NOMO-1 (cell line): ENCODE measurements at regions not wholly inside any gene's neighbourhood (a gene's known extent, or its start where the extent isn't known, plus 50 kb on each side); places are given as distances from the start of the nearest gene placed in this dataset.
"Not testable (repeated sequence)": the region's sequence is repeated elsewhere in the genome, so short reads cannot be mapped to it uniquely, and the experiment has no call there.

Source experiments
- DNase-seq, 2 experiments: peaks; one replicate each; lab custom pipeline; 2025; ENCODE audit not compliant: unreplicated experiment in 2 of 2; lab: John Stamatoyannopoulos, UW

- DNase-seq: no peak
These were observed 366.5 kb downstream of the ZNF674 start for GRCh38 chrX:46178763-46179162.

GRCh38 chrX:46173159-46173558, 372.1 kb downstream of the ZNF674 start:
- DNase-seq: no peak

GRCh38 chrX:46171457-46171856, 373.8 kb downstream of the ZNF674 start:
- DNase-seq: not testable (repeated sequence)

DNA sequence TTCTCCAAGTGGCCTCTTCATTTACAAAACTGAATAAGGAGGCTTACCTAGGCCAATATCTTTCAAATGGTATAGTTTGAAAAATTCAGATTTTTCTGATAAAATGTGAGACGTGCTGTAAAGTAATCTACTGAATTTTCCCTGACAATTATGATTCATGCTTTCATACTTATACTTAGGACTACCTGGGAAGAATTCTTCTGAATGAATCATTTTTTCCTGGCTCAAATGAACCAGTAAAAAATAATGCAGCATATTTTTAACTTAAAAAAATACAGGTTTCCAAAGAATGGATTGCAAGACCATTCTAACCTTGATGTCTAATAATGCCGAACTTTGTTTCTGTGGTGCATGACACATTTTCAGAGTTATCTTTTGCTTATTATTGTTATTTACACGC, 375.4 kb downstream of the ZNF674 start:
- DNase-seq: no peak

- DNase-seq: no peak
These were observed 377.0 kb downstream of the ZNF674 start for GRCh38 chrX:46168254-46168653.

DNA sequence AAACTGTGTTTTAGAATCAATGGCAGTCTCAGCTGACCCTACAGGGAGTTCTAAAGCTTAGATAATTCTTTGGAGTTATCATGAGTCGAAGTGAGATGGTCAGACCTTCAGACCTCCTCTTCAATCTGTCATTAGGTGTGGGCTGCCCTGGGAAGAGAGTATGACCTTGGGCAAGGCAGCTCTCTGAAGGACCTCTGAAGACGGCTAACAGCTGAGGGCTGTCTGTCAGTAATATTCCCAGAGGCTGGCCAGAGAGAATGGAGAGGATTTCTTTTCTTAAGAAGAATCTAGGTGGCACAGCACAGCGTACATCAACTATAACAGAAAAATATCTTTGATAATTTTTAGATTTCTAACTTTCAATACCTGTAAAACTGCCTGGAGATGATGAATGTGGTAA, 379.4 kb downstream of the ZNF674 start:
- no peak for DNase-seq

DNA sequence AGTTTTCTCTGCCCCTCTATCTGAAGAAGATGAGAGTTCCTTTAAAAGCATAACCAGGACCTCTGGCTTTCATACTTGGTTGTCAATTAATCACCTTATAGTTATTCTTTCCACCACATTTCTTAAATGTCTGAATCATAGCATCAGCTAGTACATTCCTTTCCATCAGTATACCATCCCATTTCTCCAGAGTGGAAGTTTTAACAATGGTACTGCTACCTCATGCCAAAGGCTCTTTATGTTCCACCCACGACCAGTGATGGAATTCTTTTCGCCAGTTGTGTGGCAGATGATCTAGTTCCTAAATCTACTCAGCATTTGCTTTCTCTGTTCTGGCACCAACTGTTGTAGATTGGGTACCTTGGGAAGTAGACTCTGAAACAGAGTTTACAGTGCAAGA, 379.8 kb downstream of the ZNF674 start:
- DNase-seq: no peak

- no peak for DNase-seq
These were observed 392.5 kb downstream of the ZNF674 start for GRCh38 chrX:46152756-46153155.

DNA sequence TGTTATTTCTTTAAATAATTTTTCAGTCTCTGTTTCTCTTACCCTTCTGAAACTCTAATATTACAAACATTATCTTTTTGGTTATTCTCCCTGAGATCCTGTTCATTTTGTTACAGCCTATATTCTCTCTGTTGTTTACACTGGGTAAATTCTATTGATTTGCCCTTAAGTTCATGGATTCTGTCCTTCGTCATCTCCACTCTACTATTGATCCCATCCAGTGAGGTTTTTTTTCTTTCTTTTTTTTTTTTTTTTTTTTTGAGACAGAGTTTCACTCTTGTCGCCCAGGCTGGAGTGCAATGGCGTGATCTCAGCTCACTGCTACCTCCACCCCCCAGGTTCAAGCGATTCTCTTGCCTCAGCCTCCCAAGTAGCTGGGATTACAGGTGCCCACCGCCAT, 393.9 kb downstream of the ZNF674 start:
- DNase-seq: not testable (repeated sequence)

DNA sequence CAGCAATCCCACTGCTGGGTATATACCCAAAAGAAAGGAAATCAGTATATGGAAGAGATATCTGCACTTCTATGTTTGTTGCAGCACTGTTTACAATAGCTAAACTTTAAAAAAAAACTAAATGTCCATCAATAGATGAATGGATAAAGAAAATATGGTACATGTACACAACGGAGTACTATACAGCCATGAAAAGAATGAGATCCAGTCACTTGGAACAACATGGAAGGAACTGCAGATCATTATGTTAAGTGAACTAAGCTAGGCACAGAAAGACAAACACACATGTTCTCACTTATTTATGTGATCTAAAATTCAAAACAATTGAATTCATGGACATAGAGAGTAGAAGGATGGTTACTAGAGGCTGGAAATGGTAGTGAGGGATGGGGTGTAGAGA, 400.7 kb downstream of the ZNF674 start:
- no peak for DNase-seq

DNA sequence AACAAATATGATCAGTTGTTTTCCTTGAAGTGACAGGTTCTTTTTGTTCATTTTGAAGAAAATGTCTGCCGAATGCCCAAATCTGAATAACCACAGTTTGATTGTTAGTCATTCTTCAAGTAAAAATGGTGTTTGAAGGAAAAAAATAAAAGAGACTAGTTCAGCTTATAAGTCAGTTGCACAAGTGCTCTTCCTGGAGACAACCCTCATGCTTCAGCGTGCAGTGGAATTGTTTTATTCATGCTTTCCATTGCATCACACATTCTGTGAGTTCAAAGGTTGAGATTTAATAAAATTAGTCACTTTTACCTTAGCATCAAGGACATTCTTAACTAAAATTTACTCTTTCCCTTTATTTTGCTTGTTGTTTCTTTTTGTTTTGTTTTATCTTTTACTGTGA, 404.9 kb downstream of the ZNF674 start:
- DNase-seq: no peak

DNA sequence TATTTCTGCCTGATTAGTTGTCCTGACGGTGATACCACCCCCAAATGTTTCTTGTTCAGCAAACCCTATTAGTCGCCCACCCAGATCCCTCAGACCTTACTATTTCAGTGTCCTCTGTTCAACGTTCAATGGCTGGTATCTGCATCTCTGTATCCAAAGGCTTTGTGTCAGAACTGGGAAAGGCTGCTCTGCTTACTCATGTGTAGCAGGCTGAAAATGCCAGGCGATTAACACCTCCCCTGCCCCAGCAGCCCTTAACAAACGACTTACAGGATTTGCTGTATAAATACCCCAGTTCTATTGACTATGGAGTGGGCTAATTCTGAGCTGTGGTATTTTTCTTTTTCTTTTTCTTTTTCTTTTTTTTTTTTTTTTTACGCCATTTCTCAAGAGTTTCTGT, 415.0 kb downstream of the ZNF674 start:
- DNase-seq: no peak

GRCh38 chrX:46125111-46125510, 420.1 kb downstream of the ZNF674 start:
- peak; percentile 34 to 58 for DNase-seq

GRCh38 chrX:46117234-46117633, 428.0 kb downstream of the ZNF674 start:
- DNase-seq: no peak

GRCh38 chrX:46087310-46087709, 457.9 kb downstream of the ZNF674 start:
- DNase-seq: not testable (repeated sequence)

DNA sequence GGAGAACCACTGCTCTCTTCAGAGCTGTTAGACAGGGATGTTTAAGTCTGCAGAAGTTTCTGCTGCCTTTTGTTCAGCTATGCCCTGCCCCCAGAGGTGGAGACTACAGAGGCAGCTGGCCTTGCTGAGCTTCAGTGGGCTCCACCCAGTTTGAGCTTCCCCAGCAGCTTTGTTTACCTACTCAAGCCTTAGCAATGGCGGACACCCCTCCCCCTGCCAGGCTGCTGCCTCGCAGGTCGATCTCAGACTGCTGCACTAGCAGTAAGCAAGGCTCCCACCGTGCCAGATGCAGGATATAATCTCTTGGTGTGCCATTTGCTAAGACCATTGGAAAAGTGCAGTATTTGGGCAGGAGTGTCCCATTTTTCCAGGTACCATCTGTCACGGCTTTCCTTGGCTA, 465.1 kb downstream of the ZNF674 start:
- DNase-seq: not testable (repeated sequence)

DNA sequence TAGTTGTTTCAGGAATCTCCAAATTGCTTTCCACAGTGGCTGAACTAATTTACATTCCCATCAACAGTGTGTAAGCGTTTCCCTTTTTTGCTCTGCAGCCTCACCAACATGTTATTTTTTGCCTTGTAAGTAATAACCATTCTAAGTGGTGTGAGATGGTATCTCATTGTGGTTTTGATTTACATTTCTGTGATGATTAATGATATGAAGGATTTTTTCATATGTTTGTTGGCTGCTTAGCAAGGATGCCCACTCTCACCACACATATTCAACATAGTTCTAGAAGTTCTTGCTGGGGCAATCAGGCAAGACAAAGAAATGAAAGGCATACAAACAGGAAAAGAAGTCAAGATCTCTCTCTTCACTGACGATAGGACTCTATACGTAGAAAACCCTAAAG, 472.4 kb downstream of the ZNF674 start:
- no peak for DNase-seq

DNA sequence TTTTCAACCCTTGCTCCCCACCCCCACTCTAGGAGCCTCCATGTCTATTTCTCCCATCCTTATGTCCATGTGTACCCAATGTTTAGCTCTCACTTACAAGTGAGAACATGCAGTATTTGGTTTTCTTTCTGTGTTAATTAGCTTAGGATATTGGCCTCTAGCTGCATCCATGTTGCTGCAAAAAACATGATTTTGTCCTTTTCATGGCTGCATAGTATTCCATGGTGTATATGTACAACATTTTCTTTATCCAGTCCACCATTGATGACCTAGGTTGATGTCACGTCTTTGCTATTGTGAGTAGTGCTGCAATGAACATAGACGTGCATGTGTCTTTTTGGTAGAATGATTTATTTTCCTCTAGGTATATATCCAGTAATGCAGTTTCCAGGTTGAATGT, 472.8 kb downstream of the ZNF674 start:
- no peak for DNase-seq

DNA sequence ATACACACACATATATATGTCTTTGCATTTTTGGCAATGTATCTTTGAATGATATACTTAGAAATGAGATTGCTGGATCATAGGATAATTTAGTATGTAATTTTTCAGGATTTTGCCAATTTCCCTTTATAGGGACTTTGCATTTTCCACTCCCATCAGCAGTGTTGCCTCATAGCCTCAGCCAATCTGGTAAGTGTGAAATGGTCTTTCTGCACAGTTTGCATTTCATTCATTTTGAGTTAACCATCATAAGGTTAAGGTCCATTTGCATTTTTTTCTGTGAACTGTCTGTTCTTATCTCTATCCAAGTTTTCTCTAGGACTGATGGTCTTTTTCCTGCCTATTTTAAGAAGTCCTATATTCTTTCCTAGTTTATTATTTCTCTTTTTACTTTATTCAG, 474.8 kb downstream of the ZNF674 start:
- no peak for DNase-seq

GRCh38 chrX:46059316-46059715, 485.9 kb downstream of the ZNF674 start:
- no peak for DNase-seq

DNA sequence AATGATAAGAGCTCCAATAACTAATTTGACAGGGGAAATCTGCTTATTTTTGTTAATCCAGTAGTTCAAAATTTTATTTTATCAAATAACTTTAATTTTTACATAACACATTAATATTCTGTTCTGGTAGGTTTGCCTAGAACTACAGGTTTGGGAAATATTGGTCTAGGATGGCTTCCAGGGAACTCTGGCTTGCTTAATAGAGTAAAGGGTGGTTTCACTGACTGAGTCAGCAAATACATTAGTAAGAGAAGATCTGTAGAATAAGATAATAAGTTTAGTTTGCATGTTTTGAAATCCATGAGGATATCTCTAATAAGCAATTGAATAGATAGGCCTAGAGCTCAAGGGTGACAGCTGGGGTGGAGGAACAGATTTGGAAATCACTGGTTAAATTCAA, 500.7 kb downstream of the ZNF674 start:
- no peak for DNase-seq

- DNase-seq: no peak
These were observed 505.2 kb downstream of the ZNF674 start for GRCh38 chrX:46040001-46040400.

GRCh38 chrX:46039526-46039925, 505.7 kb downstream of the ZNF674 start:
- DNase-seq: peak in 1 of 2 experiments; percentile 10

- DNase-seq: no peak
These were observed 508.7 kb downstream of the ZNF674 start for GRCh38 chrX:46036508-46036907.
